B cell (primary cell): ENCODE measurements at regions not wholly inside any gene's neighbourhood (a gene's known extent, or its start where the extent isn't known, plus 50 kb on each side); places are given as distances from the start of the nearest gene placed in this dataset.

Experiments used
- ATAC-seq: fragments of 200-7000 bp; cut with Tn5 transposase; one replicate; pipeline ENCODE4 v1.10.0; 2021; ENCODE audit warnings: low read depth, mild to moderate bottlenecking, moderate number of reproducible peaks, moderate library complexity
- CTCF ChIA-PET: fragments of 350-600 bp; sonication (Branson Sonifier 250); formaldehyde crosslinking; loops from one replicate; lab custom pipeline; 2021; ENCODE audit warnings: antibody characterized with exemption, inconsistent platforms; lab: Charles Lee
- POLR2A ChIA-PET: fragments of 350-600 bp; sonication (Branson Sonifier 250); formaldehyde crosslinking; loops from one replicate; lab custom pipeline; 2021; ENCODE audit warnings: antibody characterized with exemption; lab: Charles Lee
- DNase-seq: peaks from one replicate; pipeline ENCODE4 v3.0.0; 2013
- H2AFZ ChIP-seq: 2 replicates; pipeline ENCODE4 v1.6.1; 2012; ENCODE audit warnings: mild to moderate bottlenecking, low read depth, low read length; ENCODE audit not compliant: insufficient read depth, poor library complexity, severe bottlenecking
- H3K27ac ChIP-seq, 2 donors: 1 replicate in 1 of 2; 2 replicates in 1 of 2; pipeline ENCODE4 v1.5.1; 2012 to 2013; ENCODE audit warnings: low read length in 2 of 2, mild to moderate bottlenecking in 2 of 2, moderate library complexity in 1 of 2
- H3K27me3 ChIP-seq, 4 experiments: fragments of 200-600 bp in 1 of 4; sonication (generic) in 1 of 4; replicated peaks in 1 of 4; 1 replicate in 2 of 4; 2 replicates in 2 of 4; pipeline versions ENCODE4 v1.6.1 to v1.7.0; 2013 to 2016; ENCODE audit warnings: low read length in 3 of 4, mild to moderate bottlenecking in 2 of 4, mixed read lengths in 1 of 4, moderate library complexity in 1 of 4; ENCODE audit not compliant: insufficient read depth in 4 of 4, control insufficient read depth in 3 of 4; ENCODE audit errors: control extremely low read depth in 1 of 4
- H3K36me3 ChIP-seq, 2 experiments: replicated peaks in 1 of 2; 1 replicate in 1 of 2; 2 replicates in 1 of 2; pipeline versions ENCODE4 v1.6.1 to v1.7.1; 2013; ENCODE audit warnings: low read length in 1 of 2; ENCODE audit not compliant: insufficient read depth in 2 of 2, control insufficient read depth in 1 of 2; ENCODE audit errors: control extremely low read depth in 1 of 2, extremely low read depth in 1 of 2
- H3K4me1 ChIP-seq, 2 donors: fragments of 200-600 bp in 1 of 2; sonication (generic) in 1 of 2; 1 replicate in 1 of 2; 2 replicates in 1 of 2; pipeline versions ENCODE4 v1.5.1 to v1.6.1; 2013 to 2017; ENCODE audit warnings: low read length in 2 of 2; ENCODE audit not compliant: control insufficient read depth in 2 of 2, insufficient read depth in 2 of 2
- H3K4me2 ChIP-seq: replicated peaks from 2 replicates; pipeline ENCODE3; 2012; ENCODE audit warnings: mild to moderate bottlenecking, low read depth, low read length; ENCODE audit not compliant: poor library complexity, severe bottlenecking
- H3K4me3 ChIP-seq, 5 experiments: fragments of 200-600 bp in 1 of 5; sonication (generic) in 1 of 5; 1 replicate in 3 of 5; 2 replicates in 2 of 5; pipeline versions ENCODE4 v1.5.1 to v1.7.0; 2011 to 2016; ENCODE audit warnings: low read length in 4 of 5, mild to moderate bottlenecking in 4 of 5, low read depth in 2 of 5, control low read depth in 1 of 5, moderate library complexity in 1 of 5; ENCODE audit not compliant: insufficient read depth in 1 of 5; ENCODE audit errors: control extremely low read depth in 1 of 5, extremely low read depth in 1 of 5
- H3K79me2 ChIP-seq: fragments of 200-600 bp; sonication (generic); one replicate; pipeline ENCODE4 v1.6.0; 2016; ENCODE audit warnings: low read length; ENCODE audit not compliant: control insufficient read depth, insufficient read depth
- H3K9ac ChIP-seq: fragments of 200-600 bp; sonication (generic); 2 replicates; pipeline ENCODE4 v1.6.1; 2017; ENCODE audit warnings: mild to moderate bottlenecking, low read length, moderate library complexity
- H3K9me3 ChIP-seq, 3 donors: one replicate each; pipeline versions ENCODE4 v1.6.1 to v1.7.1; 2013; ENCODE audit warnings: low read length in 2 of 3; ENCODE audit not compliant: control insufficient read depth in 2 of 3, insufficient read depth in 1 of 3; ENCODE audit errors: control extremely low read depth in 1 of 3
- H4K20me1 ChIP-seq: 2 replicates; pipeline ENCODE4 v1.6.0; 2012; ENCODE audit warnings: mild to moderate bottlenecking, low read length; ENCODE audit not compliant: insufficient read depth, control insufficient read depth, poor library complexity, severe bottlenecking
- H3K27ac Mint-ChIP-seq: one replicate; pipeline ENCODE4 v1.8.0; 2021; ENCODE audit warnings: mixed read lengths
- H3K27me3 Mint-ChIP-seq: one replicate; pipeline ENCODE4 v1.8.0; 2021; ENCODE audit warnings: mixed read lengths
- H3K4me1 Mint-ChIP-seq: one replicate; pipeline ENCODE4 v1.8.0; 2021; ENCODE audit warnings: mixed read lengths
- H3K4me3 Mint-ChIP-seq: one replicate; pipeline ENCODE4 v1.8.0; 2021; ENCODE audit warnings: mixed read lengths
- H3K9me3 Mint-ChIP-seq: one replicate; pipeline ENCODE4 v1.8.0; 2022; ENCODE audit warnings: mixed read lengths; ENCODE audit not compliant: insufficient read depth
- EZH2 ChIP-seq: IDR thresholded peaks from 2 replicates; pipeline ENCODE4 v1.6.1; 2012; ENCODE audit warnings: borderline replicate concordance, low read depth, mild to moderate bottlenecking, moderate library complexity, low read length; ENCODE audit not compliant: insufficient read depth, poor library complexity, severe bottlenecking
- WGBS: methylation state at CpG from one replicate; pipeline ENCODE4 v1.1.5; 2013; ENCODE audit warnings: missing lambda C conversion rate; ENCODE audit not compliant: insufficient coverage; 5-methylcytosine and 5-hydroxymethylcytosine counted together
- intact Hi-C: fragments of 100-400 bp; cut with micrococcal nuclease; formaldehyde crosslinking; loops from one replicate; pipeline ENCODE4 v1.10.0; 2022
- TF ChIP-seq, protein P1 (sequence below): fragments of 200-600 bp; IDR thresholded peaks from one replicate; pipeline ENCODE4 v1.8.0; 2022; ENCODE audit warnings: antibody characterized with exemption, mild to moderate bottlenecking

- Histone ChIP-seq H3K27me3 (no peaks in the 10 kb centered on the region), H3K9me3 (no peaks in the 10 kb centered on the region), H3K4me2 (no peak overlapping the region), H3K4me3 (no peak overlapping the region), H2AFZ (no peak overlapping the region), H3K36me3 (no peaks in the 10 kb centered on the region), H3K79me2 (no peaks in the 10 kb centered on the region), H3K4me1 (no peaks in the 10 kb centered on the region), H3K27ac (no peak overlapping the region), H4K20me1 (no peaks in the 10 kb centered on the region), H3K9ac (no peak overlapping the region)
- Mint-ChIP-seq H3K4me3 (no peak overlapping the region), H3K9me3 (no peaks in the 10 kb centered on the region), H3K27ac (no peak overlapping the region), H3K27me3 (peaks cover 12% of the 10 kb centered on the region), H3K4me1 (no peaks in the 10 kb centered on the region)
- WGBS: 29% methylated on average over 1 of the region's 3 CpGs
- ATAC-seq: no peak
- TF ChIP-seq EZH2: no peak
- TF ChIP-seq, protein P1, sequence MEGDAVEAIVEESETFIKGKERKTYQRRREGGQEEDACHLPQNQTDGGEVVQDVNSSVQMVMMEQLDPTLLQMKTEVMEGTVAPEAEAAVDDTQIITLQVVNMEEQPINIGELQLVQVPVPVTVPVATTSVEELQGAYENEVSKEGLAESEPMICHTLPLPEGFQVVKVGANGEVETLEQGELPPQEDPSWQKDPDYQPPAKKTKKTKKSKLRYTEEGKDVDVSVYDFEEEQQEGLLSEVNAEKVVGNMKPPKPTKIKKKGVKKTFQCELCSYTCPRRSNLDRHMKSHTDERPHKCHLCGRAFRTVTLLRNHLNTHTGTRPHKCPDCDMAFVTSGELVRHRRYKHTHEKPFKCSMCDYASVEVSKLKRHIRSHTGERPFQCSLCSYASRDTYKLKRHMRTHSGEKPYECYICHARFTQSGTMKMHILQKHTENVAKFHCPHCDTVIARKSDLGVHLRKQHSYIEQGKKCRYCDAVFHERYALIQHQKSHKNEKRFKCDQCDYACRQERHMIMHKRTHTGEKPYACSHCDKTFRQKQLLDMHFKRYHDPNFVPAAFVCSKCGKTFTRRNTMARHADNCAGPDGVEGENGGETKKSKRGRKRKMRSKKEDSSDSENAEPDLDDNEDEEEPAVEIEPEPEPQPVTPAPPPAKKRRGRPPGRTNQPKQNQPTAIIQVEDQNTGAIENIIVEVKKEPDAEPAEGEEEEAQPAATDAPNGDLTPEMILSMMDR: no peak
- ChIA-PET POLR2A (no interaction called here), CTCF (no interaction called here)
- intact Hi-C loops: no loop called here
- DNase-seq: no peak
These were observed 353.1 kb downstream of the IRS1 start for GRCh38 chr2:226446406-226447001.

DNA sequence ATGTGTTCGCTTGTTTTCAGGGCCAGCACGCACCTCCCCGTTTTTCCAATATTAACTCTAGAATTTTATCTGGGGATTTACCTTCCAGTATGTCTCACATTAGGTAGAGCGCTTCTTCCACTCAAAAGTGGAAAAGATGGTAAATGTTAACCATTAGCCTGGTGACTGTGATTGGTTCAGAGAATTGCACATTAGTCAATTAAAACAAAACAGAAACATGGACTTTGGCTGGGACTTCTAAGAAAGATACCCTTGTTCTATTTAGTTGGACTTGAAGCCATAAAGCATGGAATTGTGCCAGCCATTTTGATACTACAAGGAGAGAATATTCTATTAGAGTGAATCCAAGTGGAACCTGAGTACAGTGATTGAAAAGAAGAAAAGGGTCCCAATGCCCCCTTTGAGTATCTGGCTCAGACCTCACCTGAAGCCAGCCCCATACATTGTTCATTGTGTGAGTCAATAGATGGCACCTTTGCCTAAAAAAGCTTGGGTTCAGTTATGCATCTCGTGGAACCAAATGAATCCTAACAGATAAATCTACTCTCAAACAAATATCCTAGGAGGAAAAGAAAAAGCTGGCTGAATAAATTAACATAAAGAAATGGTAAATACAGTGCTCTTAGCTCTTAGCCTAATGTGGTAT lies 354.3 kb downstream of the IRS1 start:
- Histone ChIP-seq H3K4me3 (no peak overlapping the region), H3K9ac (no peak overlapping the region), H4K20me1 (no peaks in the 10 kb centered on the region), H3K4me1 (no peaks in the 10 kb centered on the region), H3K27ac (no peak overlapping the region), H3K36me3 (no peaks in the 10 kb centered on the region), H3K79me2 (no peaks in the 10 kb centered on the region), H3K27me3 (no peaks in the 10 kb centered on the region), H3K4me2 (no peak overlapping the region), H2AFZ (no peak overlapping the region), H3K9me3 (no peaks in the 10 kb centered on the region)
- ATAC-seq: no peak
- TF ChIP-seq EZH2: no peak
- TF ChIP-seq, protein P1: no peak
- intact Hi-C loops: no loop called here
- POLR2A ChIA-PET: no interaction called here
- no peak overlapping the region for H3K4me3 Mint-ChIP-seq
- peaks cover 12% of the 10 kb centered on the region for H3K27me3 Mint-ChIP-seq
- H3K27ac Mint-ChIP-seq: no peak overlapping the region
- no CpG with 5 or more reads among the region's 5 CpGs for WGBS
- DNase-seq: no peak
- CTCF ChIA-PET: no interaction called here
- H3K9me3 Mint-ChIP-seq: no peaks in the 10 kb centered on the region
- H3K4me1 Mint-ChIP-seq: no peaks in the 10 kb centered on the region
